Neural cell (in vitro differentiated cells): ENCODE measurements at regions not wholly inside any gene's neighbourhood (a gene's known extent, or its start where the extent isn't known, plus 50 kb on each side); places are given as distances from the start of the nearest gene placed in this dataset.
"Not testable (repeated sequence)": the region's sequence is repeated elsewhere in the genome, so short reads cannot be mapped to it uniquely, and the experiment has no call there.

Experiments used
- MXI1 ChIP-seq: fragments of 450-650 bp; conservative IDR thresholded peaks from 2 replicates; pipeline ENCODE4 v1.6.1; 2014; ENCODE audit warnings: antibody characterized with exemption, mild to moderate bottlenecking; ENCODE audit not compliant: poor library complexity, severe bottlenecking
- POLR2AphosphoS5 ChIP-seq: IDR thresholded peaks from 2 replicates; pipeline ENCODE4 v1.6.1; 2012
- TF ChIP-seq, protein P1 (sequence below): fragments of 450-650 bp; IDR thresholded peaks from 2 replicates; pipeline ENCODE4 v1.5.1; 2014; ENCODE audit warnings: antibody characterized with exemption, mild to moderate bottlenecking, moderate library complexity; ENCODE audit not compliant: poor library complexity, severe bottlenecking
- TF ChIP-seq, protein P2 (sequence below): IDR thresholded peaks from 2 replicates; pipeline ENCODE4 v1.6.1; 2012; ENCODE audit warnings: borderline replicate concordance

GRCh38 chr2:75875606-75876005 lies 164.9 kb upstream of the GCFC2 start:
- TF ChIP-seq, protein P1, sequence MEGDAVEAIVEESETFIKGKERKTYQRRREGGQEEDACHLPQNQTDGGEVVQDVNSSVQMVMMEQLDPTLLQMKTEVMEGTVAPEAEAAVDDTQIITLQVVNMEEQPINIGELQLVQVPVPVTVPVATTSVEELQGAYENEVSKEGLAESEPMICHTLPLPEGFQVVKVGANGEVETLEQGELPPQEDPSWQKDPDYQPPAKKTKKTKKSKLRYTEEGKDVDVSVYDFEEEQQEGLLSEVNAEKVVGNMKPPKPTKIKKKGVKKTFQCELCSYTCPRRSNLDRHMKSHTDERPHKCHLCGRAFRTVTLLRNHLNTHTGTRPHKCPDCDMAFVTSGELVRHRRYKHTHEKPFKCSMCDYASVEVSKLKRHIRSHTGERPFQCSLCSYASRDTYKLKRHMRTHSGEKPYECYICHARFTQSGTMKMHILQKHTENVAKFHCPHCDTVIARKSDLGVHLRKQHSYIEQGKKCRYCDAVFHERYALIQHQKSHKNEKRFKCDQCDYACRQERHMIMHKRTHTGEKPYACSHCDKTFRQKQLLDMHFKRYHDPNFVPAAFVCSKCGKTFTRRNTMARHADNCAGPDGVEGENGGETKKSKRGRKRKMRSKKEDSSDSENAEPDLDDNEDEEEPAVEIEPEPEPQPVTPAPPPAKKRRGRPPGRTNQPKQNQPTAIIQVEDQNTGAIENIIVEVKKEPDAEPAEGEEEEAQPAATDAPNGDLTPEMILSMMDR, result not testable (repeated sequence)
- not testable (repeated sequence) for TF ChIP-seq POLR2AphosphoS5, MXI1
- TF ChIP-seq, protein P2, sequence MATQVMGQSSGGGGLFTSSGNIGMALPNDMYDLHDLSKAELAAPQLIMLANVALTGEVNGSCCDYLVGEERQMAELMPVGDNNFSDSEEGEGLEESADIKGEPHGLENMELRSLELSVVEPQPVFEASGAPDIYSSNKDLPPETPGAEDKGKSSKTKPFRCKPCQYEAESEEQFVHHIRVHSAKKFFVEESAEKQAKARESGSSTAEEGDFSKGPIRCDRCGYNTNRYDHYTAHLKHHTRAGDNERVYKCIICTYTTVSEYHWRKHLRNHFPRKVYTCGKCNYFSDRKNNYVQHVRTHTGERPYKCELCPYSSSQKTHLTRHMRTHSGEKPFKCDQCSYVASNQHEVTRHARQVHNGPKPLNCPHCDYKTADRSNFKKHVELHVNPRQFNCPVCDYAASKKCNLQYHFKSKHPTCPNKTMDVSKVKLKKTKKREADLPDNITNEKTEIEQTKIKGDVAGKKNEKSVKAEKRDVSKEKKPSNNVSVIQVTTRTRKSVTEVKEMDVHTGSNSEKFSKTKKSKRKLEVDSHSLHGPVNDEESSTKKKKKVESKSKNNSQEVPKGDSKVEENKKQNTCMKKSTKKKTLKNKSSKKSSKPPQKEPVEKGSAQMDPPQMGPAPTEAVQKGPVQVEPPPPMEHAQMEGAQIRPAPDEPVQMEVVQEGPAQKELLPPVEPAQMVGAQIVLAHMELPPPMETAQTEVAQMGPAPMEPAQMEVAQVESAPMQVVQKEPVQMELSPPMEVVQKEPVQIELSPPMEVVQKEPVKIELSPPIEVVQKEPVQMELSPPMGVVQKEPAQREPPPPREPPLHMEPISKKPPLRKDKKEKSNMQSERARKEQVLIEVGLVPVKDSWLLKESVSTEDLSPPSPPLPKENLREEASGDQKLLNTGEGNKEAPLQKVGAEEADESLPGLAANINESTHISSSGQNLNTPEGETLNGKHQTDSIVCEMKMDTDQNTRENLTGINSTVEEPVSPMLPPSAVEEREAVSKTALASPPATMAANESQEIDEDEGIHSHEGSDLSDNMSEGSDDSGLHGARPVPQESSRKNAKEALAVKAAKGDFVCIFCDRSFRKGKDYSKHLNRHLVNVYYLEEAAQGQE, result not testable (repeated sequence)
